CD4-positive, alpha-beta T cell treated with Interleukin-6 for 4 hours (primary cell): ENCODE measurements at regions not wholly inside any gene's neighbourhood (a gene's known extent, or its start where the extent isn't known, plus 50 kb on each side); places are given as distances from the start of the nearest gene placed in this dataset.

ENCODE experiments used
- DNase-seq: peaks from one replicate; pipeline ENCODE4 v3.0.0-alpha.2; 2020; ENCODE audit warnings: mixed read lengths

DNA sequence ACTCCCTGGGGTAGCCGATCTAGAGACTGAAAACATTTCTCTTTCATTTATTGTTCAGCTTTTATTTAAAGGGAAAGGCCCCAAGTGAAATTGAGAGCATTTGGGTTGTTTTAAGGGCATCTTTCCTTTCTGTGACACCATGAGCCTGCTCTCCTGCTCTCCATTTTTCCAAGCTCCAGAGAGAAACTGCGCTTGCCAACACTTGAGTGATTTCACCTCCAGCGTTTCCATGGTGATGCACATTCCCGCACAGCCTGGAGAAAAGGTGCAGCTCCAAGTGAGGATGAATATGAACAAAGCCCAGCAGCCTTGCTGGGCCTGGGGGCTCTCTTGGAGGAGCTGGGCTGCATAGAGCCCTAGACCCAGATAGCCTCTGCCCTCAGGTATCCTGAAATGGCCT is 159.2 kb upstream of the PPP2R3A start:
- DNase-seq: no peak

GRCh38 chr3:135807879-135808278 is 157.6 kb upstream of the PPP2R3A start:
- DNase-seq: no peak

DNA sequence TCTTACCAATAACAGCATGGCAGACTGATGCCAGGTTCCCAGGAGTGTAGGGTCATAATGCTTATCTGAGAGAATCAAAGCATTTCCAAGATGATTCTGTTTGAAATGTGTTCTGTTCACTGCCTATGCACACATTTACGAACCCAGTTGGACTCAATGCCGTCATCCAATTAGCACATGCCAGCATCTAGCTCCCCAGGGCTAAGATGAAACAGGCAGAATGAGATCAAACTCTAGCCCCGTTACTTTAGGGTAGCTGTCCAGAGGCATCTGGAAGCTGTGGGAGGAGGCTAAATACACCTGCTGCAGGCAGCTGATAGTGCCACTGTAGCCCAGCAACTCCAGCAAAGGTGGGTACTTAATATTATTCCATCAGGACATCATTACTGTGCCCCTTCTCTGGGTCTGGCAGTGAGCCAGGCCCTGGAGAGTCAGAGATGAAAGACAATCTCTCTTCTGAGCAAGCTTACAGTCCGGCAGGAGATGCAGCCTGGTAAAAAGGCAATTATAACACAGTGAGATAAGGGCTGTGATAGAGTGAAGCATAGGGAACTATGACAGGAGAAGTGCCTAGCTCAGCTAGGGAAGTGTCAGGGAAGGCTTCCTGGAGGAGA is 156.4 kb upstream of the PPP2R3A start:
- DNase-seq: no peak

DNA sequence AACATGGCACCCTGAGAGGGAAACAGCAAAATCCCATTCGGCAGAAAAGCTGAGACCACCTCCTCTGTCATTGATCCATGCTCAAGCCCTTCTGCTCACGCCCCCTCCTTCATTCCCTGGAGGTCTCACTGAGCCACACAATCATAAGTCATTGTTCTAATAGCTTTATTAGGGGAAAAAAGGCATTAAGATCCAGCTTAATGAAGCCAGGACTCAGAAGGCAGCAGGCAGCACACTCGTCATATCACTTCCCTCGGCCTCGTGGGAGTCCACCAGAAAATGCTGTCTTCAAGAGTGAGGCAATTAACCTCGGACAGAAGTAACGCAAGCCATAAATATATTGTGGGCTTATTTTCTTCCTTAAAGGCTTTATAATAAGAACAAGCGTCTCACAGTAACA is 153.9 kb upstream of the PPP2R3A start:
- DNase-seq: no peak

DNA sequence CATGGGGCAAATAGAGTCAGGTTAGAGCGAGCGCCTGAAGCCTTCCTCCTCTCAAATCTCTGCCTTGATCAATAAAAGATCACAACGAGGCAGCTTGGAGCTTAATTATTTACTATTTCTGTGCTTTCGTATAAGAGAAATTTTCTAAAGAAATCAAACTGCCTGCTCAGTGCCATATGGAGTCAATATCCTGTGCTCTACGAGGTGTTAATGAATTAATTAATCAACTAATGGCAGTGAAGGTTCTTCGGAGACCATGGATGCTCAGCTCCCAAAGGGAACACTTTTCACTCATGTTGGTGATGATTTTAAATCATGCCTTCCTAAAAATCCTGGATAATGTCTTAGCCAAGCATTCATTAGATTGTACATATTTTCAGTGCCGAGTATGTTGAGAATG is 153.5 kb upstream of the PPP2R3A start:
- no peak for DNase-seq

DNA sequence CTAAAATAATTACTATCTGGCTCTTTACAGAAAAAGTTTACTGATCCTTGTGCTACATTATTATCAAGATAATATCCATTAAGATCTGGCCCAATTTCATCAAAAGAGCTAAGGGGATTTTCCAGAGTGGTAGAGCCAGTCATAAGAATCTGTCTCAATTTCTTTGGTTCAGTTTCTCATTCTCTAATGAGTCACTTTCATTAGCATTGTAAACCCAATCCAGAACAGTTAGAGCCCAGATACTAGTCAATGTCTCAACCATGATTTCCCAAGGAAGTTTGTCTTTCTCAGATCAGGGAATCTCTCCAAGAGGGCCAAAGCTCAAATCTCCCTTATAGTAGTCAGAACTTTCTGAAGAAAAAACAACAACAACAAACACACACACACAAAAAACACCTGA is 131.1 kb upstream of the PPP2R3A start:
- DNase-seq: no peak

DNA sequence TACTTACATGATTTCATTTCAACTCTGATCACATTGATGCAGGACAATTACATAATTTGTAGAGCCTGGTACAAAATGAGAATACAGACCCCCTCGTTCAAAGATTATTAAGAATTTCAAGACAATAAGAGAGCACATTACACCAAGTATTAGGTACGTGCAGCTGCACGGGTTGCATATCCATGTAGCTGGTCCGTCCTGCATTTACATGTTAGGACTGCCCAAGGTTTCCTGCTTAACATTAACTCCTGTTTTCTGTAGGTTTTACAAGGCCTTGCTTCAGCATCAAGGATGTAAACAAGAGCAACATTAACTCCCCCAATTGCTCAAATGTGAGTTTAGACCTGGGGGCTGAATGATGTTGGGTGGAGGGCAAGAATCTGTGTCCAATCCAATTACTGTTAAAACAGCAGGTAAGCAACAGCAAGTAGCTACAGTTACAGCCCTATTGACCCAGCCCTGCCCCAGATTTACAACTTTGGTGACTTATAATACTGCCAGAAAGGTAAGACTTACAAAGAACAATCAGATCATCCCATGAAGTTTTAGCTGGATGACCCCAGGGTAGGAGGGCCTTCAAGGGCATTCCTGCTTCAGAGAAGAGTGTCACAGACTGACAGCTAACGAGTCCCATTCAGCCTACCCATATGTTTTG is 127.4 kb upstream of the PPP2R3A start:
- DNase-seq: no peak

GRCh38 chr3:135840436-135840835 is 125.1 kb upstream of the PPP2R3A start:
- no peak for DNase-seq

DNA sequence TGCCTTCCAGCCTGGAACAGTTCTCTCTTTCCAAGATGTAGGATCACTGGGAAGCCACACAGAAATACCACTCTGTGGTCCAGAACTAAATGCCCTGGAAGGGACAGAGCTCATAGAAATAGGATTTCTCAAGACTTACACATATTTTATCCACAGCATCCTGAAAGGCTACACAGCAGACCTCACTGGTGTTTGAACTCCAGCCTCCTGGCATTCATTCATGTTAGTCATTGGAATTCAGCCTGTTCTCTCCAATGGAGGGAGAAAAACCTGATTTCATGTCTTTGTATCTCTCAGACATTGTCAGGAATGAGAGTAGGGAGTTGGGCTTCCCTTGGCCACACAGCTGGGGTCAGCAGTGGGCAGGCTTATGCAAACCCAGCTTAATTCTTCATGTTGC is 121.1 kb upstream of the PPP2R3A start:
- DNase-seq: no peak

- no peak for DNase-seq
Observed at GRCh38 chr3:135848051-135848450, 117.5 kb upstream of the PPP2R3A start.

DNA sequence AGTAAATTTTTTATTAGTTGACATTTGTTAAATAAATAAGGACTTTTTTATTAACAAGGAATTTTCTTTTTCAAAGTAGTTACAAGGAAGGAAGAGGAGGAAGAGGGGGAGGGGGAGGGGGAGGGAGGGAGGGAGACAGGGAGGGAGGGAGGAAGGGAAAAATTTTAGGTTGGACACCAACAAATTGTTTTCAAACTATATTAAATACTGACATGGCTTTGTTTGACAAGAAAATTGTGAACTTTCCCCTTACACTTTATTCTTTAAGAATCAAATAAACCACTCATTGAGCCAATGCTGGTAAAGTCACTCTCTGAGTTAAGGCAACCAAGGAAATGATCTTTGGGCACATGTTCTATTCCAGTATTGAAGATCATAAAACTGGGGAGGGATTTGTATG is 115.7 kb upstream of the PPP2R3A start:
- no peak for DNase-seq

DNA sequence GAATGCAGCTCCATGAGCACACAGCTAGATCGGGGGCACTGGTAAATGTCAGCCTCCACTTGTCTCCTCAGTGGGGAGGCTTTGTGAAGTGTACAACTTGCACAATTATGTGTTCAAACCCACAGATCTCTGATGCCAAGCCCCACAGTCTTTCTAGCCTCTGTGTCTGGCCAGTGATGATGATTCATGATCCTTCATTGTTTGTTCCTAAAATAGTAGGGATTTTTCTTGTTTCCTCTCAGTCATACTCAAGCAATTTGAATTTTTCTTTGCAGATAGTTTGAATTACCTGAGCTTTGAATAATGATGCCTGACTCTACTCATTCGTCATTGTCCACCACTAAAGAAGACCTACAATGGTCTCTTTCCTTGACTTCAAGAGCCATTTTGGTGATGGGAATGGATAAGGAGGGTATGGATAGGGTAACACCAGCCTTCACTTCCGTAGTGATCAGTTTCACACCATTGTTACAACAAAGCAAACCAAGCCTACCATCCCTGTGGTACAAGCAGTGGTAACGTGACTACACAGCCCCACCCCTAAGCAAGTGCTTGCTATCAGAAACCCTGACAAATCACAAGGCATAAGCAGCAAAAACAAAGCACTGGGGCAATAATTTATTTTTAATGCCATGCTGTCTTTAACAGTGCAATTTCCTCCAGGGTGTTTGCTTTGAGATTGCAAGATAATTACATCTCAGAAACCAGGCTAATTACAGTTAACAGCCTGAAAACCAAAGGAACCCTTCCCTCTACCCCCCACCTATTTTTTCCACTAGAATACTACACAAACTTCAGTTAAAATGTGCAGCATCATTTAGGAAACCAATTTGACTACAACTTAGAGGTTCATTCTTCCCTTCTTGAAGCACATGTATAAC is 114.1 kb upstream of the PPP2R3A start:
- no peak for DNase-seq

- DNase-seq: no peak
Observed at GRCh38 chr3:135853981-135854380, 111.5 kb upstream of the PPP2R3A start.

DNA sequence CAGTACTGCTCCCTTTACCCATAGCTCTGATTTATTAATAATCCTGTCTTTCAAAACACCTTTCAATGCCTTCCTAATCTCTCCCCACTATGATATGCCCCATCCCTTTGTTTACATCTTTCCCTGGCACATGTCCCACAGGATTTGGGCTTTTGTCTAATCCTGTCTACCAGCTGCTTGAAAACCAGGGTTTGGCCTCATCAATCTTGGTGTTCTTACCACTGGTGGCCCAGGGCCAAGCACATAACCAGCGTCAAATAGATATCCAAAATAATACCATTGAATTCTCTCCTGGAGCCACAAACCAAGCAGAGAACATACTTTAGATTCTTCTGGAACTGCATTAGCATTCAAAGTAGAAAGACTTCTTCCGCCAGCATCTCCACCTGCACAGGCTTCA is 104.8 kb upstream of the PPP2R3A start:
- DNase-seq: no peak

DNA sequence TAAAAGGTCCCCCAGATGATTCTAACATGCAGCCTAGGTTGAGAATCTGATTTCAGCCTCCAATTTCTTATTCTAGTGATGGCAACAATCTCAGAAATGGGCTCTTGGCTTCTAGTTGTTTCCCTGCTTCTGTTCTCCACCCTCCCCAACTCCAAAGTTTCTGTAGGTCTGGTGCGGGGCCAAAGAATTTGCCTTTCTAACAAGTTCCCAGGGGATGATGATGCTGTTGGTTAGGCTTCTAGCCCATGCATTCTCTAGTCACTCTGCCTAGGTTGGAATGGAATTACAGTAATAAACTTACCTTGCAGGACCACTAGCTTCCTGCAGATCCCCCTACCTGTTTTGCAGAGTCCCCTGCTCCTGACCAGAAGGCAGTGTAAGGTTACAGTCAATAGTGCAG is 103.2 kb upstream of the PPP2R3A start:
- no peak for DNase-seq

- no peak for DNase-seq
Observed at GRCh38 chr3:135864060-135864459, 101.5 kb upstream of the PPP2R3A start.

GRCh38 chr3:135865085-135865484 is 100.4 kb upstream of the PPP2R3A start:
- no peak for DNase-seq

- DNase-seq: no peak
Observed at GRCh38 chr3:135865553-135865952, 100.0 kb upstream of the PPP2R3A start.

DNA sequence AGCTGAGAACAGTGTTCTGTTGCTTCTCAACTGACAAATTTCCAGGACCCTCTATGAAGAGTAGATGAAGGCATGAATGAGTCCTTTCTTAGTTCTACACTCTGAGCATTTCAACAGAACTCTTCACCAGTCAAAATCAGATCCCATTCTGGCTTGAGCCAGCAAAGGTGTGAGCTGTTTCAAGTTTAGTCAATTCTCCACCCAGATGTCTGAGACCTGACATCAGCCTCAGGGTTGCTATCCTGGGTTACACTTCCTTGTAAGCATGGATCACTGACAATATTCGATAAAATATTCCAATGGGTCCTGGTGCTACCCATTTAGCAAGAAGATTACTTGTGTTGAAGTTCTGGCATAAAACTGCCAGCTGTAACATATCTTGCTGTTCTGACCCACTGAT is 97.6 kb upstream of the PPP2R3A start:
- DNase-seq: no peak

DNA sequence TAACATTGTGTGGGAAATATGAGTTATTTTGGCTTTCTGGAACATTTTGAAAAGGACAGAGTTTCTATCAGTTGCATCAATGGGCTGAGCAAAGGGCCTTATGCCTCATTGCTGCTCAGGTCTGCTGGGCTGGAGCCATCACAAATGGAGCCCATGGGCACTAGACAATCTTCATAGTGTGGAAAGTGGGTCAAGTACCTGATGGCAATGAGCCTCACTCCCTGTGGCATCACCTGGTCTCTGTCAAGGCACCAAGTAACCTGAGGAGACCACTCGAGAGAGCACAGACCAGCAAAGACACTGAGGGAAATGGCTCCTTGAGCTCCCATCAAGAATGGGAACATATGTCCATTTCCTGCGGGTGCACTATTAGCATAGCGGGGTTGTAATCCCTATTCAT is 96.7 kb upstream of the PPP2R3A start:
- DNase-seq: no peak

DNA sequence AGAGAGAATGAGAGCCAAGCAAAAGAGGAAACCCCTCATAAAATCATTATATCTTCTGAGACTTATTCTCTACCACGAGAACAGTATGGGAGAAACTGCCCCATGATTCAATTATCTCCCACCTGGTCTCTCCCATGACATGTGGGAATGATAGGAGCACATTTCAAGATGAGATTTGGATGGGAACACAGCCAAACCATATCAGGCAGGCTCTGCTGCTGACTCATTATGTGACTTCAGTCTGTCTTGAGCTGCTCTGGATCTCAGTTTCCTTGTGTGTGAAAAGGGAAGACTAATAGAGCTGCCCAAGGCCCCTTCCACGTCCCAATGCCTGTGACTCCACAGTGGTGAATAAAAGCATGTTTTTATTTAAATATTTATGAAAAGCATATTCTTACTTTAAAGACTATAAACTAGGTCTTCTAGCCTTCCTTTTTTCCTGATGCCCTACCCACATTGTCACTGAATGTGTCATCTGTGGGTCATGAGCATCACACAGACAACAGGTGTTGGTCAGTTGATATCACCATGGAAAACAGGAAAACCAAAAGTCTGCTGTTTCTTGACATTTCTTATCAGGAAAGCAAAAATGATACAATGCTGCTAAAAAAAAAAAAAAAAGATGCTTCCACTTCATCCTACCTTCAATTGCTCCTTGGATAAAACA is 96.0 kb upstream of the PPP2R3A start:
- DNase-seq: no peak

DNA sequence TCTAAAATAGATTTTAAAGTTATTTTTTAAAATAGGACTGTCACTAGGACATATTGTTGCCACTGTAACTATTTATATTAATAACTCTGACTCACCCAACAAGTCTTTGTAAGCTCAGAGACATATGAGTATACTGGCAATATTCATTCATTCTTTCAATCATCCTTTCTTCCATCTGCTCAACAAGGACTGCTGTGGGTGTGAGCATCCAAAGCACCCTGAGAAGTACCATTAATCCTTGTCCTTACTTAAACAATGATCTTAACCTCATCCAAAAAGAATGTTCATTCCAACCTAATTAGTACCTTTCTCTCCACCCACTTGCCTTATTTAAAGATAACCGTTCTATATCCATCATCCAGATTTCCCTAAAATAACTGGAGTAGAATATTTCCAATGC is 94.2 kb upstream of the PPP2R3A start:
- no peak for DNase-seq

DNA sequence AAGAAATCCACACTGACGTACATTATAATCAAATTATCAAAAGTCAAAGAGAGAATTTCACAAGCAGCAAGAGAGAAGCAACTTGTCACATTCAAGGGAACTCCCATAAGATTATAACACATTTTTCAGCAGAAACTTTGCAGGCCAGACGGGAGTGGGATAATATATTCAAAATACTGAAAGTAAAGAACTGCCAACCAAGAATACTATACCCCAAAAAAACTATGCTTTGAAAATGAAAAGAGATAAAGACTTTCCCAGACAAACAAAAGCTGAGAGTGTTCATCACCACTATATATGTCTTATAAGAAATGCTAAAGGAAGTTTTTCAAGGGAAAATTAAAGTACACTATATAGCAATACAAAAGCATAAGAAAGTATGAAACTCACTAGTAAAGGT is 91.5 kb upstream of the PPP2R3A start:
- no peak for DNase-seq

- no peak for DNase-seq
Observed at GRCh38 chr3:135878501-135878900, 87.0 kb upstream of the PPP2R3A start.
